Activated CD8-positive, alpha-beta T cell treated with anti-CD3 and anti-CD28 coated beads, Interleukin-2, amount 10 ng/mL, durations not matched to agents 7 days and 5 days (primary cell): ENCODE measurements at regions not wholly inside any gene's neighbourhood (a gene's known extent, or its start where the extent isn't known, plus 50 kb on each side); places are given as distances from the start of the nearest gene placed in this dataset.

Source experiments
- ATAC-seq: fragments of 150-1000 bp; cut with Tn5 transposase; one replicate; pipeline ENCODE4 v1.10.0; 2021; ENCODE audit warnings: moderate library complexity
- CTCF ChIA-PET: fragments of 350-600 bp; sonication (Branson Sonifier 250); formaldehyde crosslinking; loops from one replicate; lab custom pipeline; 2021; ENCODE audit warnings: antibody characterized with exemption; lab: Charles Lee
- POLR2A ChIA-PET: fragments of 350-600 bp; sonication (Branson Sonifier 250); formaldehyde crosslinking; loops from one replicate; lab custom pipeline; 2021; ENCODE audit warnings: antibody characterized with exemption; lab: Charles Lee
- DNase-seq: peaks from one replicate; pipeline ENCODE4 v3.0.0-alpha.2; 2020
- H3K27ac Mint-ChIP-seq: one replicate; pipeline ENCODE4 v1.8.0; 2021; ENCODE audit warnings: mild to moderate bottlenecking, mixed read lengths
- H3K27me3 Mint-ChIP-seq: one replicate; pipeline ENCODE4 v1.8.0; 2021; ENCODE audit warnings: low read depth, mixed read lengths
- H3K36me3 Mint-ChIP-seq: one replicate; pipeline ENCODE4 v1.8.0; 2021; ENCODE audit warnings: low read depth, mixed read lengths
- H3K4me1 Mint-ChIP-seq: one replicate; pipeline ENCODE4 v1.8.0; 2021; ENCODE audit warnings: low read depth, mixed read lengths
- H3K4me3 Mint-ChIP-seq: one replicate; pipeline ENCODE4 v1.8.0; 2021; ENCODE audit warnings: mild to moderate bottlenecking, mixed read lengths
- H3K9me3 Mint-ChIP-seq: one replicate; pipeline ENCODE4 v1.8.0; 2022; ENCODE audit warnings: mixed read lengths; ENCODE audit not compliant: insufficient read depth

- POLR2A ChIA-PET: no interaction called here
- ATAC-seq: no peak
- Mint-ChIP-seq H3K36me3 (no peaks in the 10 kb centered on the region), H3K27ac (no peak overlapping the region), H3K4me1 (no peaks in the 10 kb centered on the region), H3K4me3 (no peak overlapping the region), H3K27me3 (no peaks in the 10 kb centered on the region), H3K9me3 (no peaks in the 10 kb centered on the region)
- DNase-seq: no peak
- CTCF ChIA-PET: interaction anchor here (1.2 kb wide), 1 partner anchor 11 kb away, joined by 3 read pairs; no protein-coding TSS in a partner anchor
These were observed 59.6 kb downstream of the C3orf38 start for GRCh38 chr3:88209356-88209755.

GRCh38 chr3:88211096-88211890 lies 61.5 kb downstream of the C3orf38 start:
- no peak overlapping the region for H3K4me3 Mint-ChIP-seq
- ATAC-seq: no peak
- DNase-seq: no peak
- ChIA-PET CTCF (no interaction called here), POLR2A (no interaction called here)
- H3K27me3 Mint-ChIP-seq: peaks cover 2% of the 10 kb centered on the region
- H3K4me1 Mint-ChIP-seq: no peaks in the 10 kb centered on the region
- H3K27ac Mint-ChIP-seq: no peak overlapping the region
- H3K36me3 Mint-ChIP-seq: no peaks in the 10 kb centered on the region
- no peaks in the 10 kb centered on the region for H3K9me3 Mint-ChIP-seq

GRCh38 chr3:88219138-88219792 lies 69.5 kb downstream of the C3orf38 start:
- peak; percentile 44 for ATAC-seq
- Mint-ChIP-seq H3K36me3 (no peaks in the 10 kb centered on the region), H3K27ac (no peak overlapping the region), H3K9me3 (no peaks in the 10 kb centered on the region), H3K4me3 (no peak overlapping the region), H3K27me3 (peaks cover 2% of the 10 kb centered on the region), H3K4me1 (no peaks in the 10 kb centered on the region)
- ChIA-PET CTCF (interaction anchor here (0.7 to 1.5 kb wide), 4 partner anchors 10 to 22 kb away, joined by 3 to 4 read pairs (median 4); no protein-coding TSS in a partner anchor), POLR2A (no interaction called here)
- DNase-seq: peak; percentile 39

- no peaks in the 10 kb centered on the region for H3K9me3 Mint-ChIP-seq
- no peaks in the 10 kb centered on the region for H3K36me3 Mint-ChIP-seq
- DNase-seq: no peak
- ATAC-seq: no peak
- H3K4me1 Mint-ChIP-seq: no peaks in the 10 kb centered on the region
- ChIA-PET CTCF (interaction anchor here (0.7 to 1.5 kb wide), 3 partner anchors 11 to 21 kb away, joined by 3 to 4 read pairs (median 3); no protein-coding TSS in a partner anchor), POLR2A (no interaction called here)
- no peak overlapping the region for H3K27ac Mint-ChIP-seq
- peaks cover 1% of the 10 kb centered on the region for H3K27me3 Mint-ChIP-seq
- no peak overlapping the region for H3K4me3 Mint-ChIP-seq
These were observed 70.4 kb downstream of the C3orf38 start for GRCh38 chr3:88220126-88220525.

GRCh38 chr3:88221726-88222125 lies 72.0 kb downstream of the C3orf38 start:
- CTCF ChIA-PET: no interaction called here
- POLR2A ChIA-PET: no interaction called here
- DNase-seq: no peak
- ATAC-seq: no peak
- Mint-ChIP-seq H3K36me3 (no peaks in the 10 kb centered on the region), H3K4me1 (no peaks in the 10 kb centered on the region), H3K27me3 (no peaks in the 10 kb centered on the region), H3K4me3 (no peak overlapping the region), H3K27ac (no peak overlapping the region), H3K9me3 (no peaks in the 10 kb centered on the region)

GRCh38 chr3:88222343-88222742 lies 72.6 kb downstream of the C3orf38 start:
- no peak for ATAC-seq
- no peaks in the 10 kb centered on the region for H3K27me3 Mint-ChIP-seq
- no peaks in the 10 kb centered on the region for H3K9me3 Mint-ChIP-seq
- DNase-seq: no peak
- no peaks in the 10 kb centered on the region for H3K4me1 Mint-ChIP-seq
- no peak overlapping the region for H3K4me3 Mint-ChIP-seq
- ChIA-PET CTCF (no interaction called here), POLR2A (no interaction called here)
- no peaks in the 10 kb centered on the region for H3K36me3 Mint-ChIP-seq
- no peak overlapping the region for H3K27ac Mint-ChIP-seq

- DNase-seq: no peak
- ChIA-PET CTCF (no interaction called here), POLR2A (no interaction called here)
- H3K4me1 Mint-ChIP-seq: no peaks in the 10 kb centered on the region
- no peaks in the 10 kb centered on the region for H3K9me3 Mint-ChIP-seq
- H3K4me3 Mint-ChIP-seq: no peak overlapping the region
- H3K27ac Mint-ChIP-seq: no peak overlapping the region
- H3K27me3 Mint-ChIP-seq: no peaks in the 10 kb centered on the region
- no peaks in the 10 kb centered on the region for H3K36me3 Mint-ChIP-seq
- ATAC-seq: no peak
These were observed 75.7 kb downstream of the C3orf38 start for GRCh38 chr3:88225326-88226008.

GRCh38 chr3:88226910-88227309 lies 77.2 kb downstream of the C3orf38 start:
- no peaks in the 10 kb centered on the region for H3K27me3 Mint-ChIP-seq
- no peak for ATAC-seq
- H3K4me1 Mint-ChIP-seq: no peaks in the 10 kb centered on the region
- no peaks in the 10 kb centered on the region for H3K36me3 Mint-ChIP-seq
- H3K4me3 Mint-ChIP-seq: no peak overlapping the region
- H3K9me3 Mint-ChIP-seq: no peaks in the 10 kb centered on the region
- ChIA-PET POLR2A (no interaction called here), CTCF (no interaction called here)
- DNase-seq: no peak
- H3K27ac Mint-ChIP-seq: no peak overlapping the region

GRCh38 chr3:88230638-88231037 lies 80.9 kb downstream of the C3orf38 start:
- Mint-ChIP-seq H3K27ac (no peak overlapping the region), H3K9me3 (no peaks in the 10 kb centered on the region), H3K36me3 (no peaks in the 10 kb centered on the region), H3K4me3 (no peak overlapping the region), H3K4me1 (no peaks in the 10 kb centered on the region), H3K27me3 (no peaks in the 10 kb centered on the region)
- no peak for DNase-seq
- CTCF ChIA-PET: interaction anchor here (0.6 to 1.3 kb wide), 2 partner anchors 11 to 25 kb away, joined by 3 to 4 read pairs; no protein-coding TSS in a partner anchor
- no peak for ATAC-seq
- POLR2A ChIA-PET: no interaction called here

GRCh38 chr3:88231207-88231606 lies 81.4 kb downstream of the C3orf38 start:
- H3K27me3 Mint-ChIP-seq: no peaks in the 10 kb centered on the region
- no peaks in the 10 kb centered on the region for H3K9me3 Mint-ChIP-seq
- ATAC-seq: no peak
- DNase-seq: no peak
- ChIA-PET CTCF (interaction anchor here (0.6 kb wide), 1 partner anchor 25 kb away, joined by 3 read pairs; no protein-coding TSS in a partner anchor), POLR2A (no interaction called here)
- H3K27ac Mint-ChIP-seq: no peak overlapping the region
- H3K36me3 Mint-ChIP-seq: no peaks in the 10 kb centered on the region
- H3K4me1 Mint-ChIP-seq: no peaks in the 10 kb centered on the region
- no peak overlapping the region for H3K4me3 Mint-ChIP-seq

GRCh38 chr3:88231632-88232031 lies 81.9 kb downstream of the C3orf38 start:
- Mint-ChIP-seq H3K9me3 (no peaks in the 10 kb centered on the region), H3K4me3 (no peak overlapping the region), H3K27me3 (no peaks in the 10 kb centered on the region), H3K27ac (no peak overlapping the region), H3K36me3 (no peaks in the 10 kb centered on the region), H3K4me1 (no peaks in the 10 kb centered on the region)
- POLR2A ChIA-PET: no interaction called here
- CTCF ChIA-PET: no interaction called here
- ATAC-seq: no peak
- DNase-seq: no peak

- no peak for DNase-seq
- no peak for ATAC-seq
- no peaks in the 10 kb centered on the region for H3K9me3 Mint-ChIP-seq
- H3K4me3 Mint-ChIP-seq: no peak overlapping the region
- no peaks in the 10 kb centered on the region for H3K36me3 Mint-ChIP-seq
- CTCF ChIA-PET: no interaction called here
- no peaks in the 10 kb centered on the region for H3K4me1 Mint-ChIP-seq
- POLR2A ChIA-PET: no interaction called here
- no peak overlapping the region for H3K27ac Mint-ChIP-seq
- no peaks in the 10 kb centered on the region for H3K27me3 Mint-ChIP-seq
These were observed 85.3 kb downstream of the C3orf38 start for GRCh38 chr3:88235102-88235501.
